ENCODE measurements at regions not wholly inside any gene's neighbourhood (a gene's known extent, or its start where the extent isn't known, plus 50 kb on each side); places are given as distances from the start of the nearest gene placed in this dataset.

DNA sequence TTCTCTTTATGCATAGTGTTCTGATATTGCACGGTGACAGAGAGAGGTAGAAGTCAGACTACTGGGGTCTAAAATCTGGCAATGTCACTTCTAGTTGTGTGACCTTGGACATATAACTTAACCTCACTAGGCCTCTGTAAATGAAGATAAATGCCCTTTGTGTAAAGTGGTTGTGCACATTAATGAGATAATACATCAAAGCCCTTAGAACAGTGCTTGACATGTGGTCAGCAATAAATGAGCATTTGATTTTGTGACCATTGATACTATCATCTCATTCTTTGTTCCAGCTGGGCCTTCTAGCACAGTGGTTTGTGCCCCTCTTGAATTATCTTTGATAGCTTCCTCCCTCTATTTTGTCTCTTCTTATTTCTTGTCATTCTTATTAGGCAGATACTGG is 74.1 kb upstream of the C10orf90 start:
- TF ChIP-seq EZH2 (IDR thresholded peaks at IDR 0.05; ENCODE audit: borderline replicate concordance, low read length), result no peak
- TF ChIP-seq, protein P1, sequence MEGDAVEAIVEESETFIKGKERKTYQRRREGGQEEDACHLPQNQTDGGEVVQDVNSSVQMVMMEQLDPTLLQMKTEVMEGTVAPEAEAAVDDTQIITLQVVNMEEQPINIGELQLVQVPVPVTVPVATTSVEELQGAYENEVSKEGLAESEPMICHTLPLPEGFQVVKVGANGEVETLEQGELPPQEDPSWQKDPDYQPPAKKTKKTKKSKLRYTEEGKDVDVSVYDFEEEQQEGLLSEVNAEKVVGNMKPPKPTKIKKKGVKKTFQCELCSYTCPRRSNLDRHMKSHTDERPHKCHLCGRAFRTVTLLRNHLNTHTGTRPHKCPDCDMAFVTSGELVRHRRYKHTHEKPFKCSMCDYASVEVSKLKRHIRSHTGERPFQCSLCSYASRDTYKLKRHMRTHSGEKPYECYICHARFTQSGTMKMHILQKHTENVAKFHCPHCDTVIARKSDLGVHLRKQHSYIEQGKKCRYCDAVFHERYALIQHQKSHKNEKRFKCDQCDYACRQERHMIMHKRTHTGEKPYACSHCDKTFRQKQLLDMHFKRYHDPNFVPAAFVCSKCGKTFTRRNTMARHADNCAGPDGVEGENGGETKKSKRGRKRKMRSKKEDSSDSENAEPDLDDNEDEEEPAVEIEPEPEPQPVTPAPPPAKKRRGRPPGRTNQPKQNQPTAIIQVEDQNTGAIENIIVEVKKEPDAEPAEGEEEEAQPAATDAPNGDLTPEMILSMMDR (conservative IDR thresholded peaks at IDR 0.05 in 1 of 2, IDR thresholded peaks at IDR 0.05 in 1 of 2; ENCODE audit: extremely low read depth in 1 of 2, insufficient read depth in 1 of 2, low read depth in 1 of 2, low read length in 2 of 2), result no peak
